GM12878 (cell line): ENCODE measurements at regions not wholly inside any gene's neighbourhood (a gene's known extent, or its start where the extent isn't known, plus 50 kb on each side); places are given as distances from the start of the nearest gene placed in this dataset.

Source experiments
- TF ChIP-seq, protein P1 (sequence below), 3 experiments: IDR thresholded peaks in 2 of 3; conservative IDR thresholded peaks in 1 of 3; 2 replicates each; pipeline ENCODE4 v1.5.1; 2011; ENCODE audit warnings: low read depth in 3 of 3, low read length in 3 of 3, mild to moderate bottlenecking in 3 of 3, control low read depth in 2 of 3, moderate library complexity in 2 of 3, inconsistent platforms in 1 of 3, mixed read lengths in 1 of 3; ENCODE audit not compliant: control insufficient read depth in 2 of 3, insufficient read depth in 1 of 3; ENCODE audit errors: extremely low read depth in 1 of 3
- TF ChIP-seq, protein P2 (sequence below): IDR thresholded peaks from 2 replicates; pipeline ENCODE4 v1.6.1; 2012; ENCODE audit warnings: low read length, inconsistent platforms

DNA sequence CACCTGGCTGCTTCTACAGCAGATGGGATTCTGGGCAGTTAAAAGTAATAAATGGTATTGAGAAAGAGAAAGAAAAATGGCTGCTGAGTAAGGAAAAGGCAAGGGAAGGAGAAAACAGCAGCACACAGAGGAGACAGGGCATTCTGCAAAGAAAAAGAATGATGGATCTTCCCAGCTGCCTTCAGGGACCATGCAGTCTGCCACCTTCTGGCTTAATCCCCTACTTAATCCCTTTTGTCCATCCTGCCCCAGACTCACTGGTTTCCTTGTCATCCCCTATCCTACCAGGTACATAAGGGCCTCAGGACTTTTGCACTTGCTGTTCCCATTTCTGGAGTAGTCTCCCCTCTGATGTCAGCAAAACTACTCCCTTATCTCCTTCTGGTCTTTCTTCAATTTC is 107.6 kb downstream of the GAS2L3 start:
- TF ChIP-seq, protein P1, sequence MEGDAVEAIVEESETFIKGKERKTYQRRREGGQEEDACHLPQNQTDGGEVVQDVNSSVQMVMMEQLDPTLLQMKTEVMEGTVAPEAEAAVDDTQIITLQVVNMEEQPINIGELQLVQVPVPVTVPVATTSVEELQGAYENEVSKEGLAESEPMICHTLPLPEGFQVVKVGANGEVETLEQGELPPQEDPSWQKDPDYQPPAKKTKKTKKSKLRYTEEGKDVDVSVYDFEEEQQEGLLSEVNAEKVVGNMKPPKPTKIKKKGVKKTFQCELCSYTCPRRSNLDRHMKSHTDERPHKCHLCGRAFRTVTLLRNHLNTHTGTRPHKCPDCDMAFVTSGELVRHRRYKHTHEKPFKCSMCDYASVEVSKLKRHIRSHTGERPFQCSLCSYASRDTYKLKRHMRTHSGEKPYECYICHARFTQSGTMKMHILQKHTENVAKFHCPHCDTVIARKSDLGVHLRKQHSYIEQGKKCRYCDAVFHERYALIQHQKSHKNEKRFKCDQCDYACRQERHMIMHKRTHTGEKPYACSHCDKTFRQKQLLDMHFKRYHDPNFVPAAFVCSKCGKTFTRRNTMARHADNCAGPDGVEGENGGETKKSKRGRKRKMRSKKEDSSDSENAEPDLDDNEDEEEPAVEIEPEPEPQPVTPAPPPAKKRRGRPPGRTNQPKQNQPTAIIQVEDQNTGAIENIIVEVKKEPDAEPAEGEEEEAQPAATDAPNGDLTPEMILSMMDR (IDR thresholded peaks at IDR 0.05 in 2 of 3, conservative IDR thresholded peaks at IDR 0.05 in 1 of 3; ENCODE audit: control insufficient read depth in 2 of 3, extremely low read depth in 1 of 3, insufficient read depth in 1 of 3, low read depth in 3 of 3, low read length in 3 of 3): no peak
- TF ChIP-seq, protein P2, sequence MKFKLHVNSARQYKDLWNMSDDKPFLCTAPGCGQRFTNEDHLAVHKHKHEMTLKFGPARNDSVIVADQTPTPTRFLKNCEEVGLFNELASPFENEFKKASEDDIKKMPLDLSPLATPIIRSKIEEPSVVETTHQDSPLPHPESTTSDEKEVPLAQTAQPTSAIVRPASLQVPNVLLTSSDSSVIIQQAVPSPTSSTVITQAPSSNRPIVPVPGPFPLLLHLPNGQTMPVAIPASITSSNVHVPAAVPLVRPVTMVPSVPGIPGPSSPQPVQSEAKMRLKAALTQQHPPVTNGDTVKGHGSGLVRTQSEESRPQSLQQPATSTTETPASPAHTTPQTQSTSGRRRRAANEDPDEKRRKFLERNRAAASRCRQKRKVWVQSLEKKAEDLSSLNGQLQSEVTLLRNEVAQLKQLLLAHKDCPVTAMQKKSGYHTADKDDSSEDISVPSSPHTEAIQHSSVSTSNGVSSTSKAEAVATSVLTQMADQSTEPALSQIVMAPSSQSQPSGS: no peak
